ENCODE measurements at regions not wholly inside any gene's neighbourhood (a gene's known extent, or its start where the extent isn't known, plus 50 kb on each side); places are given as distances from the start of the nearest gene placed in this dataset.

DNA sequence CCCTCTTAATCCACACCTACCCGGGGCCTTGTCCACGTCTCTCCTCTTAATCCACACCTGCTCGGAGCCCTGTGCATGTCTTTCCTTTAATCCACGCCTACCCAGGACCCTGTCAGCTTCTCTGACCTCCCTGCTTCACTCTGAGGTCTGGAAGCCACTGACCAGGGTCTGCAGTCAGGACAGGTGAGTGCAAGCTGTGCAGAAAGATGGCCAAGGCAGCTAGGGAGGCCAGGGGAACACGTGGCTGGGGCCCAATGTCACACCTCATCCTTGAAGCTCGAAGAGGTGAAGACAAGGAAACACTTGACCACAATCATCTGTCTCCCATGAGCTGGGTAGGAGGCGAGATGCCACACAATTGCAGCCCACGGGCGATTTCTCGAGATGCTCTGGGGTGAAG is 1516.9 kb downstream of the BRD1 start:
- TF ChIP-seq YY1 (IDR thresholded peaks at IDR 0.05; ENCODE audit: insufficient read depth, insufficient replicate concordance, low read depth, low read length) (no peak), ZNF331 (CRISPR knock-in tag; IDR thresholded peaks at IDR 0.05) (no peak), KLF11 (CRISPR knock-in tag; IDR thresholded peaks at IDR 0.05) (no peak), RBAK (CRISPR knock-in tag; IDR thresholded peaks at IDR 0.05) (no peak), KAT7 (CRISPR knock-in tag; IDR thresholded peaks at IDR 0.05; ENCODE audit: borderline replicate concordance) (no peak)
- TF ChIP-seq, protein P1, sequence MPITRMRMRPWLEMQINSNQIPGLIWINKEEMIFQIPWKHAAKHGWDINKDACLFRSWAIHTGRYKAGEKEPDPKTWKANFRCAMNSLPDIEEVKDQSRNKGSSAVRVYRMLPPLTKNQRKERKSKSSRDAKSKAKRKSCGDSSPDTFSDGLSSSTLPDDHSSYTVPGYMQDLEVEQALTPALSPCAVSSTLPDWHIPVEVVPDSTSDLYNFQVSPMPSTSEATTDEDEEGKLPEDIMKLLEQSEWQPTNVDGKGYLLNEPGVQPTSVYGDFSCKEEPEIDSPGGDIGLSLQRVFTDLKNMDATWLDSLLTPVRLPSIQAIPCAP (CRISPR knock-in tag; IDR thresholded peaks at IDR 0.05; ENCODE audit: low read depth) = no peak
- TF ChIP-seq, protein P2, sequence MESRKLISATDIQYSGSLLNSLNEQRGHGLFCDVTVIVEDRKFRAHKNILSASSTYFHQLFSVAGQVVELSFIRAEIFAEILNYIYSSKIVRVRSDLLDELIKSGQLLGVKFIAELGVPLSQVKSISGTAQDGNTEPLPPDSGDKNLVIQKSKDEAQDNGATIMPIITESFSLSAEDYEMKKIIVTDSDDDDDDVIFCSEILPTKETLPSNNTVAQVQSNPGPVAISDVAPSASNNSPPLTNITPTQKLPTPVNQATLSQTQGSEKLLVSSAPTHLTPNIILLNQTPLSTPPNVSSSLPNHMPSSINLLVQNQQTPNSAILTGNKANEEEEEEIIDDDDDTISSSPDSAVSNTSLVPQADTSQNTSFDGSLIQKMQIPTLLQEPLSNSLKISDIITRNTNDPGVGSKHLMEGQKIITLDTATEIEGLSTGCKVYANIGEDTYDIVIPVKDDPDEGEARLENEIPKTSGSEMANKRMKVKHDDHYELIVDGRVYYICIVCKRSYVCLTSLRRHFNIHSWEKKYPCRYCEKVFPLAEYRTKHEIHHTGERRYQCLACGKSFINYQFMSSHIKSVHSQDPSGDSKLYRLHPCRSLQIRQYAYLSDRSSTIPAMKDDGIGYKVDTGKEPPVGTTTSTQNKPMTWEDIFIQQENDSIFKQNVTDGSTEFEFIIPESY (CRISPR knock-in tag; IDR thresholded peaks at IDR 0.05) = no peak
- TF ChIP-seq, protein P3, sequence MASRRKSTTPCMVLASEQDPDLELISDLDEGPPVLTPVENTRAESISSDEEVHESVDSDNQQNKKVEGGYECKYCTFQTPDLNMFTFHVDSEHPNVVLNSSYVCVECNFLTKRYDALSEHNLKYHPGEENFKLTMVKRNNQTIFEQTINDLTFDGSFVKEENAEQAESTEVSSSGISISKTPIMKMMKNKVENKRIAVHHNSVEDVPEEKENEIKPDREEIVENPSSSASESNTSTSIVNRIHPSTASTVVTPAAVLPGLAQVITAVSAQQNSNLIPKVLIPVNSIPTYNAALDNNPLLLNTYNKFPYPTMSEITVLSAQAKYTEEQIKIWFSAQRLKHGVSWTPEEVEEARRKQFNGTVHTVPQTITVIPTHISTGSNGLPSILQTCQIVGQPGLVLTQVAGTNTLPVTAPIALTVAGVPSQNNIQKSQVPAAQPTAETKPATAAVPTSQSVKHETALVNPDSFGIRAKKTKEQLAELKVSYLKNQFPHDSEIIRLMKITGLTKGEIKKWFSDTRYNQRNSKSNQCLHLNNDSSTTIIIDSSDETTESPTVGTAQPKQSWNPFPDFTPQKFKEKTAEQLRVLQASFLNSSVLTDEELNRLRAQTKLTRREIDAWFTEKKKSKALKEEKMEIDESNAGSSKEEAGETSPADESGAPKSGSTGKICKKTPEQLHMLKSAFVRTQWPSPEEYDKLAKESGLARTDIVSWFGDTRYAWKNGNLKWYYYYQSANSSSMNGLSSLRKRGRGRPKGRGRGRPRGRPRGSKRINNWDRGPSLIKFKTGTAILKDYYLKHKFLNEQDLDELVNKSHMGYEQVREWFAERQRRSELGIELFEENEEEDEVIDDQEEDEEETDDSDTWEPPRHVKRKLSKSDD (CRISPR knock-in tag; IDR thresholded peaks at IDR 0.05; ENCODE audit: low read depth) = no peak

Measured in HepG2 (cell line).